PC-3 (cell line): ENCODE measurements at regions not wholly inside any gene's neighbourhood (a gene's known extent, or its start where the extent isn't known, plus 50 kb on each side); places are given as distances from the start of the nearest gene placed in this dataset.

Experiments used
- ATAC-seq: fragments of 200-7000 bp; cut with Tn5 transposase; 2 replicates; pipeline ENCODE4 v1.9.1; 2020; ENCODE audit warnings: mild to moderate bottlenecking, moderate library complexity
- BruUV-seq: library from RNA; stranded (reverse); fragments of 400-500 nt; replicated peaks from 2 replicates; lab custom pipeline; 2021; lab: Mats Ljungman, UMichigan
- CTCF ChIA-PET: fragments of 300-600 bp; sonication (Branson Sonifier 250); formaldehyde crosslinking; loops from one replicate; lab custom pipeline; 2022; ENCODE audit warnings: antibody characterized with exemption; lab: Charles Lee
- POLR2A ChIA-PET: fragments of 300-600 bp; sonication (Branson Sonifier 250); formaldehyde crosslinking; loops from one replicate; lab custom pipeline; 2022; ENCODE audit warnings: antibody characterized with exemption; ENCODE audit not compliant: unreplicated experiment; lab: Charles Lee
- DNase-seq: peaks from one replicate; pipeline ENCODE4 v3.0.0-alpha.2; 2015
- H2AFZ ChIP-seq: fragments of 300-600 bp; sonication (generic); 2 replicates; pipeline ENCODE4 v1.6.0; 2016; ENCODE audit warnings: antibody characterized with exemption, low read length
- H3F3A ChIP-seq: fragments of 300-600 bp; sonication (generic); one replicate; pipeline ENCODE4 v1.6.0; 2017; ENCODE audit warnings: antibody characterized with exemption, low read length, control low read depth, mild to moderate bottlenecking; ENCODE audit not compliant: unreplicated experiment
- H3K27ac ChIP-seq: fragments of 300-600 bp; sonication (generic); 2 replicates; pipeline ENCODE4 v1.5.1; 2016; ENCODE audit warnings: mild to moderate bottlenecking, low read length
- H3K27me3 ChIP-seq: fragments of 300-600 bp; sonication (generic); 2 replicates; pipeline ENCODE4 v1.6.1; 2016; ENCODE audit warnings: low read length, mixed read lengths
- H3K36me3 ChIP-seq: fragments of 300-600 bp; sonication (generic); 2 replicates; pipeline ENCODE4 v1.6.1; 2016; ENCODE audit warnings: low read depth, mixed run types, low read length, mixed read lengths
- H3K4me1 ChIP-seq: fragments of 300-600 bp; sonication (generic); 2 replicates; pipeline ENCODE4 v1.5.1; 2016; ENCODE audit warnings: low read length; ENCODE audit not compliant: insufficient read depth
- H3K4me2 ChIP-seq: fragments of 300-600 bp; sonication (generic); 2 replicates; pipeline ENCODE4 v1.6.0; 2016; ENCODE audit warnings: low read length
- H3K4me3 ChIP-seq: fragments of 300-600 bp; sonication (generic); 2 replicates; pipeline ENCODE4 v1.5.1; 2016; ENCODE audit warnings: mild to moderate bottlenecking, low read length, mixed read lengths
- H3K79me2 ChIP-seq: fragments of 300-600 bp; sonication (generic); 2 replicates; pipeline ENCODE4 v1.6.1; 2017; ENCODE audit warnings: low read length, mixed read lengths
- H3K9ac ChIP-seq: fragments of 300-600 bp; sonication (generic); 2 replicates; pipeline ENCODE4 v1.6.0; 2016; ENCODE audit warnings: mild to moderate bottlenecking, low read length
- H3K9me2 ChIP-seq: fragments of 300-600 bp; sonication (generic); replicated peaks from 2 replicates; pipeline ENCODE4 v1.6.1; 2016; ENCODE audit warnings: mixed run types, low read length, mixed read lengths
- H3K9me3 ChIP-seq: fragments of 300-600 bp; sonication (generic); 2 replicates; pipeline ENCODE4 v1.6.1; 2016; ENCODE audit warnings: low read length, mixed read lengths
- H4K20me1 ChIP-seq: fragments of 300-600 bp; sonication (generic); 2 replicates; pipeline ENCODE4 v1.6.1; 2016; ENCODE audit warnings: low read length, mixed read lengths
- EZH2 ChIP-seq: fragments of 300-600 bp; sonication (generic); IDR thresholded peaks from one replicate; pipeline ENCODE4 v1.6.1; 2017; ENCODE audit warnings: antibody characterized with exemption, mild to moderate bottlenecking, low read length; ENCODE audit not compliant: unreplicated experiment
- EZH2phosphoT487 ChIP-seq: fragments of 300-600 bp; sonication (generic); IDR thresholded peaks from 2 replicates; pipeline ENCODE4 v1.6.1; 2018; ENCODE audit warnings: mild to moderate bottlenecking, antibody characterized with exemption, low read length, borderline replicate concordance
- intact Hi-C: fragments of 100-400 bp; cut with micrococcal nuclease; formaldehyde crosslinking; loops from 2 replicates; pipeline ENCODE4 v1.9.0; 2023
- TF ChIP-seq, protein P1 (sequence below): fragments of 300-600 bp; sonication (generic); conservative IDR thresholded peaks from 2 replicates; pipeline ENCODE4 v1.5.1; 2017; ENCODE audit warnings: antibody characterized with exemption, low read depth, mild to moderate bottlenecking, low read length

DNA sequence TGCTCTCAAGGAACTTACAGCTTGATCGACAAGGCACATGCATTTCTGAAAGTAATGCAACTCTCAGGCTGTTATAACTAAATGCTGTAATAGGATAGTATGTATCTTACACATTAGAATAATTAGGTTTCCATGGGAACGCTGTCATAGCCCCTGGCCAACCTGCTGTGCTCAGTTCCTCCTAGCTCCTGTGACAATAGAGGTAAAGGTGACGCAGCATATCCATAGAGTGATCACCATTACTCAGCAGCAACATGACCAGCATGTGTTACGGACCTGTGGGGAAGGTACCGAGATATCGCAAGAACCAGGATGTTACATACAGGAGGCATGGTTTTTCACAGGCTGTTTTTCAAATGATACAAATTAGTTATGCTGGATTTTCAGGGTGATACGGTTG is 150.7 kb downstream of the CAND1 start:
- ChIA-PET CTCF (no interaction called here), POLR2A (no interaction called here)
- no peak for ATAC-seq
- no peak overlapping the region for H3K4me2 ChIP-seq
- no peaks in the 10 kb centered on the region for H3K79me2 ChIP-seq
- no peak overlapping the region for H3K27ac ChIP-seq
- intact Hi-C loops = no loop called here
- no peaks in the 10 kb centered on the region for H3K36me3 ChIP-seq
- no peaks in the 10 kb centered on the region for H4K20me1 ChIP-seq
- no peaks in the 10 kb centered on the region for H3K9me2 ChIP-seq
- no peak for DNase-seq
- H3F3A ChIP-seq = no peaks in the 10 kb centered on the region
- no TSS peak for BruUV-seq
- no peak overlapping the region for H3K9ac ChIP-seq
- H2AFZ ChIP-seq = no peak overlapping the region
- no peak for TF ChIP-seq EZH2
- TF ChIP-seq EZH2phosphoT487 = no peak
- H3K27me3 ChIP-seq = no peaks in the 10 kb centered on the region
- no peak overlapping the region for H3K4me3 ChIP-seq
- no peaks in the 10 kb centered on the region; the same call in 1 of the 2 replicates for H3K4me1 ChIP-seq
- no peaks in the 10 kb centered on the region for H3K9me3 ChIP-seq

DNA sequence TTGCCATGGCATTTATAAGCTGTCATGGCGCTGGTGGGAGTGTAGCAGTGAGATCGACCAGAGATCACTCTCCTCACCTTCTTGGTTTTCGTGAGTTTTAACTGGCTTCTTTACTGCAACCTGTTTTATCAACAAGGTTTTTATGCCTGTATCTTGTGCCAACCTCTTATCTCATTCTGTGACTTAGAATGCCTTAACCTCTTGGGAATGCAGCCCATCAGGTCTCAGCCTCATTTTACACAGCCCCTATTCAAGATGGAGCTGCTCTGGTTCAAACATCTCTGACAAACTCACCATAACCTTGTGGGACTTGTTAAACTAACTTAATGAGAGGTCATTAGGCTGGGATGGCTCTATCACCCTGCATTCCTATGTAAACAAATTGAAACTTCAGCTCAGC is 151.3 kb downstream of the CAND1 start:
- DNase-seq = no peak
- Histone ChIP-seq H3K9me3 (no peaks in the 10 kb centered on the region), H3K4me2 (no peak overlapping the region), H3K9me2 (no peaks in the 10 kb centered on the region), H3K9ac (no peak overlapping the region), H3F3A (no peaks in the 10 kb centered on the region), H3K4me3 (no peak overlapping the region), H4K20me1 (no peaks in the 10 kb centered on the region), H3K27me3 (no peaks in the 10 kb centered on the region), H3K79me2 (no peaks in the 10 kb centered on the region), H2AFZ (no peak overlapping the region), H3K36me3 (no peaks in the 10 kb centered on the region), H3K4me1 (peaks cover 7% of the 10 kb centered on the region; the same call in 1 of the 2 replicates), H3K27ac (no peak overlapping the region)
- TF ChIP-seq EZH2phosphoT487 = no peak
- no peak for TF ChIP-seq EZH2
- TF ChIP-seq, protein P1, sequence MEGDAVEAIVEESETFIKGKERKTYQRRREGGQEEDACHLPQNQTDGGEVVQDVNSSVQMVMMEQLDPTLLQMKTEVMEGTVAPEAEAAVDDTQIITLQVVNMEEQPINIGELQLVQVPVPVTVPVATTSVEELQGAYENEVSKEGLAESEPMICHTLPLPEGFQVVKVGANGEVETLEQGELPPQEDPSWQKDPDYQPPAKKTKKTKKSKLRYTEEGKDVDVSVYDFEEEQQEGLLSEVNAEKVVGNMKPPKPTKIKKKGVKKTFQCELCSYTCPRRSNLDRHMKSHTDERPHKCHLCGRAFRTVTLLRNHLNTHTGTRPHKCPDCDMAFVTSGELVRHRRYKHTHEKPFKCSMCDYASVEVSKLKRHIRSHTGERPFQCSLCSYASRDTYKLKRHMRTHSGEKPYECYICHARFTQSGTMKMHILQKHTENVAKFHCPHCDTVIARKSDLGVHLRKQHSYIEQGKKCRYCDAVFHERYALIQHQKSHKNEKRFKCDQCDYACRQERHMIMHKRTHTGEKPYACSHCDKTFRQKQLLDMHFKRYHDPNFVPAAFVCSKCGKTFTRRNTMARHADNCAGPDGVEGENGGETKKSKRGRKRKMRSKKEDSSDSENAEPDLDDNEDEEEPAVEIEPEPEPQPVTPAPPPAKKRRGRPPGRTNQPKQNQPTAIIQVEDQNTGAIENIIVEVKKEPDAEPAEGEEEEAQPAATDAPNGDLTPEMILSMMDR = no peak
- BruUV-seq = no TSS peak
- no peak for ATAC-seq
- intact Hi-C loops = no loop called here
- POLR2A ChIA-PET = no interaction called here
- CTCF ChIA-PET = no interaction called here

DNA sequence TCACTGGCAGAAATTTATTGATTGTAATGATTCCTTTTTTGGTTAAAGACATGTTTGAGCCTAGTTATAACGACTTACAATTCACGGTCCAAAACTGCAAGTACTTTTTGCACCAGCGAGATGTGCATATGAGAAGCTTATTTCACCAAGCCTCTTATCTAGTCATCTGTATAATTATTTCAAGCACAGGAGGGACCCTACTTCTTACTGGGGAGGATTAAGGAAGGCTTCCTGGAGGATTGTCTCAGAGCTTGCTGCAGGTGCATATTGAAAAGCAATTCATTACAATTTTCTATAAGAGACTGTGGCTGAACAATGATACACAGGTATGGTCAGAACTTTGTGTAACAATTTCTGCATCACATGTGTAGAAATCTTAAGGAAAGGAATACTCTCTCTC is 152.9 kb downstream of the CAND1 start:
- ChIA-PET CTCF (no interaction called here), POLR2A (interaction anchor here (0.6 kb wide), 1 partner anchor 100 kb away, joined by 3 read pairs; no protein-coding TSS in a partner anchor)
- Histone ChIP-seq H3K4me3 (no peak overlapping the region), H3K27me3 (no peaks in the 10 kb centered on the region), H3K36me3 (no peaks in the 10 kb centered on the region), H3K4me1 (peaks cover 10% of the 10 kb centered on the region; the same call in 1 of the 2 replicates), H2AFZ (no peak overlapping the region), H3K4me2 (no peak overlapping the region), H4K20me1 (no peaks in the 10 kb centered on the region), H3K9ac (no peak overlapping the region), H3K9me3 (no peaks in the 10 kb centered on the region), H3K27ac (no peak overlapping the region), H3F3A (no peaks in the 10 kb centered on the region), H3K79me2 (no peaks in the 10 kb centered on the region), H3K9me2 (no peaks in the 10 kb centered on the region)
- intact Hi-C loops = no loop called here
- TF ChIP-seq, protein P1 = no peak
- TF ChIP-seq EZH2 (no peak), EZH2phosphoT487 (no peak)
- ATAC-seq (no peak), DNase-seq (no peak)
- no TSS peak for BruUV-seq
